ENCODE measurements at regions not wholly inside any gene's neighbourhood (a gene's known extent, or its start where the extent isn't known, plus 50 kb on each side); places are given as distances from the start of the nearest gene placed in this dataset.

GRCh38 chr2:34892256-34892655 is 1293.2 kb upstream of the FAM98A start:
- Histone ChIP-seq H3K27me3 (no peaks in the 10 kb centered on the region), H3K9me3 (no peaks in the 10 kb centered on the region), H3K4me3 (no peak overlapping the region), H3K4me1 (peaks cover 0 to 20% (median 0%) of the 10 kb centered on the region in 3 donors), H3K36me3 (no peaks in the 10 kb centered on the region), H3K27ac (peak overlapping the region; percentile 4 to 55 (median 44))
- ATAC-seq: no peak
- TF ChIP-seq EP300 (IDR thresholded peaks at IDR 0.05) (no peak), POLR2A (IDR thresholded peaks at IDR 0.05) (no peak), POLR2AphosphoS5 (IDR thresholded peaks at IDR 0.05) (no peak)
- TF ChIP-seq, protein P1, sequence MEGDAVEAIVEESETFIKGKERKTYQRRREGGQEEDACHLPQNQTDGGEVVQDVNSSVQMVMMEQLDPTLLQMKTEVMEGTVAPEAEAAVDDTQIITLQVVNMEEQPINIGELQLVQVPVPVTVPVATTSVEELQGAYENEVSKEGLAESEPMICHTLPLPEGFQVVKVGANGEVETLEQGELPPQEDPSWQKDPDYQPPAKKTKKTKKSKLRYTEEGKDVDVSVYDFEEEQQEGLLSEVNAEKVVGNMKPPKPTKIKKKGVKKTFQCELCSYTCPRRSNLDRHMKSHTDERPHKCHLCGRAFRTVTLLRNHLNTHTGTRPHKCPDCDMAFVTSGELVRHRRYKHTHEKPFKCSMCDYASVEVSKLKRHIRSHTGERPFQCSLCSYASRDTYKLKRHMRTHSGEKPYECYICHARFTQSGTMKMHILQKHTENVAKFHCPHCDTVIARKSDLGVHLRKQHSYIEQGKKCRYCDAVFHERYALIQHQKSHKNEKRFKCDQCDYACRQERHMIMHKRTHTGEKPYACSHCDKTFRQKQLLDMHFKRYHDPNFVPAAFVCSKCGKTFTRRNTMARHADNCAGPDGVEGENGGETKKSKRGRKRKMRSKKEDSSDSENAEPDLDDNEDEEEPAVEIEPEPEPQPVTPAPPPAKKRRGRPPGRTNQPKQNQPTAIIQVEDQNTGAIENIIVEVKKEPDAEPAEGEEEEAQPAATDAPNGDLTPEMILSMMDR (IDR thresholded peaks at IDR 0.05): no peak
- 45 to 55% methylated on average over 5 of the region's 5 CpGs for WGBS, 2 donors (ENCODE audit: low coverage in 1 of 2)

DNA sequence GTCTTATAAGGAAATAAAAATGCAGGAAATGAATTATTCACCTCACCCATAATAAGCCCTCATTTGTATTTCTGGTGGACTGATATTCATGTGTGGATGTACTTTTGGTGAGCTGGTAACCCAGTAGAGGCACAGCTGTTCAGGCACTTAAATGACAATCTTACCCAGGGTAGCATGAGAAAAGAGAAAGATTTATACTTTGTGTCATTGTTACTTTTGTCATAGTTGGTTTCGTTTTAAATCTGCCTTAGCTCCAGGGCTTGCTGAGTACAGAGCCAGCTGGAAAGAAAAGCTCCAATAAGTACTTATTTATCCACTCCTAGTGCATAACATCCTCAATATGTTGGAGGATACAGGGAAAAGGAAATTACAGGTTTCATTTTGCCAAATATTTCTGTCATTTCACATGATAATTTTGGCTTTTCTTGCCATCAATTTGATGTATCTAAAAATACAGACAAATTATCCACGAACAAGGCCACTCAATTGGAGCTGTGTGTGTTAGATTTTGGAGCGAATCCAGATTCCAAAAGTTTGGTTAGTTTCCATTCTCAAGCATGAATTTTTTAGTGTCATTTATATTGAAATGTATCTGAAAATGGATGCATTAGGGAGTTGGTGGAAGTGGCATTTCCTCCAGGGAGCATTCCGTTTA is 1276.1 kb upstream of the FAM98A start:
- whole genome bisulfite sequencing, 2 donors (ENCODE audit: low coverage in 1 of 2): 41 to 45% methylated on average over 4 of the region's 4 CpGs
- TF ChIP-seq, protein P1 (IDR thresholded peaks at IDR 0.05): no peak
- TF ChIP-seq POLR2A (IDR thresholded peaks at IDR 0.05): no peak
- TF ChIP-seq POLR2AphosphoS5 (IDR thresholded peaks at IDR 0.05): no peak
- no peak for TF ChIP-seq EP300 (IDR thresholded peaks at IDR 0.05)
- no peaks in the 10 kb centered on the region for H3K36me3 ChIP-seq
- no peak overlapping the region for H3K4me3 ChIP-seq
- H3K27me3 ChIP-seq: no peaks in the 10 kb centered on the region
- ATAC-seq: no peak
- no peaks in the 10 kb centered on the region for H3K4me1 ChIP-seq
- H3K27ac ChIP-seq: no peak overlapping the region
- H3K9me3 ChIP-seq: no peaks in the 10 kb centered on the region

DNA sequence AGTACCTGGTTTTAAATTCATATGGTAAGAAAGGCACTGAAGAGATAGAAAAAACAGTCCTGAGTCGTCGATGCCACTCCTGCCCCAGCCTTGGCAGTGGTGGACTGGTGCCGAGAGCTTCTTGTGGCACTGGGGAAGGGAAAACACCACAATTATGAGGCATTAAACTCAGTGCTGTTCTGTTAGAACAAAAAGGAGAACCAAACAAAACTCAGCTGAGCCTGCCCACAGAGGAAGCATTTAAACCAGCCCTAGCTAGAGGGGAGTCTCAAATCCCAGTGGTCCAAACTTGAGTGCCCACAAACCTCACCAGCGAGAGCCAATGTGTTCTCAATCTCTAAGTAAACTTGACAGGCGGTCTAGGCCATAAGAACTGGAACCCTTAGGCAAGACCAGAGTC is 1254.5 kb upstream of the FAM98A start:
- WGBS, 2 donors (ENCODE audit: low coverage in 1 of 2): 91% methylated on average over 4 of the region's 5 CpGs; no CpG with 5 or more reads in 1 of the 2 donors
- Histone ChIP-seq H3K9me3 (peaks cover 0 to 15% (median 0%) of the 10 kb centered on the region in 3 donors), H3K27me3 (no peaks in the 10 kb centered on the region), H3K27ac (no peak overlapping the region), H3K4me1 (no peaks in the 10 kb centered on the region), H3K4me3 (no peak overlapping the region), H3K36me3 (no peaks in the 10 kb centered on the region)
- ATAC-seq: no peak
- TF ChIP-seq, protein P1 (IDR thresholded peaks at IDR 0.05): no peak
- TF ChIP-seq EP300 (IDR thresholded peaks at IDR 0.05): no peak
- no peak for TF ChIP-seq POLR2AphosphoS5 (IDR thresholded peaks at IDR 0.05)
- no peak for TF ChIP-seq POLR2A (IDR thresholded peaks at IDR 0.05)

GRCh38 chr2:34851804-34852203 is 1252.7 kb upstream of the FAM98A start:
- WGBS, 2 donors (ENCODE audit: low coverage in 1 of 2): 65 to 77% methylated on average over 2 of the region's 2 CpGs
- ATAC-seq: no peak
- no peaks in the 10 kb centered on the region for H3K36me3 ChIP-seq
- no peaks in the 10 kb centered on the region for H3K4me1 ChIP-seq
- H3K27me3 ChIP-seq: no peaks in the 10 kb centered on the region
- no peak overlapping the region for H3K4me3 ChIP-seq
- peaks cover 0 to 15% (median 0%) of the 10 kb centered on the region in 3 donors for H3K9me3 ChIP-seq
- TF ChIP-seq, protein P1 (IDR thresholded peaks at IDR 0.05): no peak
- no peak for TF ChIP-seq POLR2A (IDR thresholded peaks at IDR 0.05)
- TF ChIP-seq POLR2AphosphoS5 (IDR thresholded peaks at IDR 0.05): no peak
- no peak for TF ChIP-seq EP300 (IDR thresholded peaks at IDR 0.05)
- H3K27ac ChIP-seq: no peak overlapping the region

DNA sequence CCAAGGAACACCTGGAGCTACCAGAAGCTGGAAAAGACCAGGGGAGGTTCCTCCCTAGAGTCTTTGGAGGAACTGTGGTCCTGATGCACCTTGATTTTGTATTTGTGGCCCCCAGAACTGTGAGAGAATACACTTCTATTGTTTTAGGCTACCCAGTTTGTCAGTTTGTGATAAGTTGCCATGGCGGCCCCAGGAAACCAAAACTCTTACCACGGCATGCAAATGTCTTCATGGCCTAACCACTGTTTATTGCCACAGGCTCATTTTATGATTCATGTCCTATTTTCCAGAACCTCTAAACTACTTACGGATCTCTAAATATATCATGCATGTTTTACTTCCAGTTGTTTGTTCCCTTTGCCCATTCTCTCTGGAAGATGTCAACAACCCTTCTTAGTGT is 1250.7 kb upstream of the FAM98A start:
- ATAC-seq: no peak
- 77 to 86% methylated on average over 1 to 3 of the region's 3 CpGs for WGBS, 2 donors (ENCODE audit: low coverage in 1 of 2)

More for the DNA sequence above, 1250.7 kb upstream of the FAM98A start:
- TF ChIP-seq POLR2AphosphoS5 (IDR thresholded peaks at IDR 0.05) (no peak), EP300 (IDR thresholded peaks at IDR 0.05) (no peak), POLR2A (IDR thresholded peaks at IDR 0.05) (no peak)
- TF ChIP-seq, protein P1 (IDR thresholded peaks at IDR 0.05): no peak
- H3K4me1 ChIP-seq: no peaks in the 10 kb centered on the region
- no peaks in the 10 kb centered on the region for H3K36me3 ChIP-seq
- peaks cover 0 to 3% (median 0%) of the 10 kb centered on the region in 3 donors for H3K9me3 ChIP-seq
- H3K27me3 ChIP-seq: no peaks in the 10 kb centered on the region
- H3K27ac ChIP-seq: no peak overlapping the region
- no peak overlapping the region for H3K4me3 ChIP-seq
